Gastrocnemius medialis (tissue), 4 donors: ENCODE measurements at regions not wholly inside any gene's neighbourhood (a gene's known extent, or its start where the extent isn't known, plus 50 kb on each side); places are given as distances from the start of the nearest gene placed in this dataset.

Experiments
- ATAC-seq, 2 donors: fragments of 150-250 bp; one replicate each; pipeline ENCODE4 v1.9.1; 2016
- DNase-seq, 2 donors: peaks; one replicate each; pipeline ENCODE4 v3.0.0-alpha.2; 2019
- H3K27ac ChIP-seq, 4 donors: fragments of 200-600 bp; sonication (generic); 1 replicate in 1 of 4; 2 replicates in 3 of 4; pipeline ENCODE4 v1.5.1; 2016 to 2018; ENCODE audit warnings: mild to moderate bottlenecking in 2 of 4, moderate library complexity in 1 of 4
- H3K27me3 ChIP-seq, 3 donors: fragments of 200-600 bp; sonication (generic) in 2 of 3; 1 replicate in 1 of 3; 2 replicates in 2 of 3; pipeline versions ENCODE4 v1.5.1 to v1.6.0; 2016 to 2019; ENCODE audit warnings: mild to moderate bottlenecking in 1 of 3, moderate library complexity in 1 of 3
- H3K36me3 ChIP-seq, 2 donors: fragments of 200-600 bp; sonication (generic) in 1 of 2; one replicate each; pipeline ENCODE4 v1.5.1; 2017 to 2018
- H3K4me1 ChIP-seq, 2 donors: fragments of 200-600 bp; sonication (generic) in 1 of 2; one replicate each; pipeline ENCODE4 v1.5.1; 2016 to 2017; ENCODE audit warnings: mild to moderate bottlenecking in 2 of 2
- H3K4me3 ChIP-seq, 4 donors: fragments of 200-600 bp; sonication (generic) in 3 of 4; 1 replicate in 1 of 4; 2 replicates in 3 of 4; pipeline ENCODE4 v1.5.1; 2016 to 2019; ENCODE audit warnings: mild to moderate bottlenecking in 2 of 4
- H3K9me3 ChIP-seq, 3 donors: fragments of 200-600 bp; sonication (generic) in 2 of 3; 1 replicate in 1 of 3; 2 replicates in 2 of 3; pipeline ENCODE4 v1.5.1; 2016 to 2019
- POLR2A ChIP-seq, 2 donors: fragments of 450-650 bp; IDR thresholded peaks; one replicate each; pipeline ENCODE4 v1.6.1; 2017; ENCODE audit warnings: antibody characterized with exemption in 2 of 2, mild to moderate bottlenecking in 2 of 2, moderate library complexity in 2 of 2
- in situ Hi-C, 4 donors: fragments of 200-750 bp; cut with MboI; loops; one replicate each; pipeline versions ENCODE4 v1.15.0 to v1.8.0; 2017; ENCODE audit warnings: low sequenced_read_pairs in 4 of 4
- intact Hi-C: fragments of 100-400 bp; cut with DNase I; formaldehyde crosslinking; loops from one replicate; pipeline ENCODE4 v1.15.1; 2023; ENCODE audit warnings: low total_unique reads
- TF ChIP-seq, protein P1 (sequence below), 5 experiments: fragments of 450-650 bp in 3 of 5; fragments of 200-600 bp in 2 of 5; sonication (generic) in 2 of 5; IDR thresholded peaks in 4 of 5; conservative IDR thresholded peaks in 1 of 5; 1 replicate in 4 of 5; 2 replicates in 1 of 5; pipeline ENCODE4 v1.5.1; 2016 to 2019; ENCODE audit warnings: antibody characterized with exemption in 5 of 5, mild to moderate bottlenecking in 3 of 5, moderate library complexity in 3 of 5

DNA sequence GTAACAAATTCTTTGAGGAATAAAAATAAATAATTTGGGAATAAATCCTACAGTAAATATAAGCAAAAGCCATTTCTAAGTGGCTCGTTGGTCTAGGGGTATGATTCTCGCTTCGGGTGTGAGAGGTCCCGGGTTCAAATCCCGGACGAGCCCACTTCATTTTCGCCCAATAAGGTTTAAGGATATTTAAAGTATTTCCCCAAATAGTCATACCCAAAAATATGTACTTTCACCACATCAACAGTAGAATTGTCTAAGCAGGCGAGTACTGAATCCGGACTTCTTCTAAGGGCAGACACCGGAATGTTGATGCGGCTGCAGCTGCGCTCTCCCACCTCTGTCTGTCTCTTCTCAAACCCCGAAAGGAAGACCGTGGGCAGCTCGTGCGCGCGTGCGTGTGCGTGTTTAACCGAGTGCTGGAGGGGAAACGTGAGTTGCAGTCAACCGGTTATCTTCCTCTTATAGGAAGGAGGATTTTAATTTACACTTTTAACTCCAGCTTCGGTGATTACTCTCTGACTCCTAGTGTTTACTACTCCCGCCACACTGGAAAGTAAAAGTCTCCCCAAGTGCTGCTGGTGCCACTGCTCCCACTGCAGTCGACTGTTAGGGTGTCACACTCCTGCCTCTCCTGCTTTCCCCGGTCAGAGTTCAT, 155.7 kb upstream of the PRSS16 start:
- no peak for ATAC-seq
- in situ Hi-C loops (loop anchor here in 2 of 4 donors (25.0 kb wide), 1 partner anchor 754 kb away; no protein-coding TSS in a partner anchor), intact Hi-C loops (no loop called here)
- peak overlapping the region in 1 of 4 donors; percentile 0 for H3K4me3 ChIP-seq
- H3K36me3 ChIP-seq = no peaks in the 10 kb centered on the region
- no peak for TF ChIP-seq POLR2A (IDR thresholded peaks at IDR 0.05)
- TF ChIP-seq, protein P1, sequence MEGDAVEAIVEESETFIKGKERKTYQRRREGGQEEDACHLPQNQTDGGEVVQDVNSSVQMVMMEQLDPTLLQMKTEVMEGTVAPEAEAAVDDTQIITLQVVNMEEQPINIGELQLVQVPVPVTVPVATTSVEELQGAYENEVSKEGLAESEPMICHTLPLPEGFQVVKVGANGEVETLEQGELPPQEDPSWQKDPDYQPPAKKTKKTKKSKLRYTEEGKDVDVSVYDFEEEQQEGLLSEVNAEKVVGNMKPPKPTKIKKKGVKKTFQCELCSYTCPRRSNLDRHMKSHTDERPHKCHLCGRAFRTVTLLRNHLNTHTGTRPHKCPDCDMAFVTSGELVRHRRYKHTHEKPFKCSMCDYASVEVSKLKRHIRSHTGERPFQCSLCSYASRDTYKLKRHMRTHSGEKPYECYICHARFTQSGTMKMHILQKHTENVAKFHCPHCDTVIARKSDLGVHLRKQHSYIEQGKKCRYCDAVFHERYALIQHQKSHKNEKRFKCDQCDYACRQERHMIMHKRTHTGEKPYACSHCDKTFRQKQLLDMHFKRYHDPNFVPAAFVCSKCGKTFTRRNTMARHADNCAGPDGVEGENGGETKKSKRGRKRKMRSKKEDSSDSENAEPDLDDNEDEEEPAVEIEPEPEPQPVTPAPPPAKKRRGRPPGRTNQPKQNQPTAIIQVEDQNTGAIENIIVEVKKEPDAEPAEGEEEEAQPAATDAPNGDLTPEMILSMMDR (IDR thresholded peaks at IDR 0.05 in 4 of 5, conservative IDR thresholded peaks at IDR 0.05 in 1 of 5) = no peak
- DNase-seq = no peak
- H3K27ac ChIP-seq = no peak overlapping the region
- peaks cover 34 to 66% (median 52%) of the 10 kb centered on the region in 3 donors for H3K27me3 ChIP-seq
- no peaks in the 10 kb centered on the region for H3K4me1 ChIP-seq
- no peaks in the 10 kb centered on the region for H3K9me3 ChIP-seq

DNA sequence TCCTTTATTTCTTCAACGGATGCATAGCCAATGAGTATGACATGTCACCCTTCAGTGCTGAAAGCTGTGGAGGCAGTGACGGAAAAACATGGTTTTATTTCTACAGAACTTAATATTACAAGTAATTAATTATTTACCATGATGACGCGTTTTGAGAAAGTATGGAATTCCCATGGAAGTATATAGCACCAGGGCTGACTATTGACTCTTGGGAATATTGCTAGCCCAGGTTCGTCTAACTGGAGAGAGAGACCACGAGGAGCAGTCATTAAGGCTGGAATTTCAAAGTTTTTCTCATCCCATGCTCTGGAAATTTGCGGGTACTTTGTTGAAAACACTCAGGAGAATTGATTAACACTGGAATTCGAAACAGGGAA, 155.2 kb upstream of the PRSS16 start:
- intact Hi-C loops = no loop called here
- Histone ChIP-seq H3K9me3 (no peaks in the 10 kb centered on the region), H3K4me1 (no peaks in the 10 kb centered on the region), H3K4me3 (peak overlapping the region in 1 of 4 donors; percentile 0), H3K36me3 (no peaks in the 10 kb centered on the region), H3K27ac (no peak overlapping the region), H3K27me3 (peaks cover 37 to 71% (median 57%) of the 10 kb centered on the region in 3 donors)
- ATAC-seq (no peak), DNase-seq (no peak)
- TF ChIP-seq POLR2A (IDR thresholded peaks at IDR 0.05) = no peak
- in situ Hi-C loops = loop anchor here in 2 of 4 donors (25.0 kb wide), 1 partner anchor 755 kb away; no protein-coding TSS in a partner anchor

DNA sequence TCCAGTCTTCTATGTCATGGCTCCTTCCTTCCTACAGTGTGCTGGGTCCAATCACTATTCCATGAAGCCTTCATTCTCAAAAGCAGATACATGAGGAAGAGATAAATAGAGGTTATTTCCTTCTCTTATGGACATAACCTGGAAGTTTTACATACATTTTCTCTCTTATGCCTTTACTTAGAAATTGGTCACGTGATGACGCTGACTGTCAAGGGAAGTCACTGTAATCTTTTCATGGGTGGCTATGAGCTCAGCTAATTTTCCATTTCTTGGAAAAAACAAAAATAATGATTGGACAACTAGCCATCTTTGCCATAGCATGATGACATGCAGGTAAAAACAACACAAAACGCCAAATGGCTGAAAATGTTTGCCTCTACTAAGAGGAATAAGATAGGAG, 151.6 kb upstream of the PRSS16 start:
- intact Hi-C loops = no loop called here
- no peak for ATAC-seq

DNA sequence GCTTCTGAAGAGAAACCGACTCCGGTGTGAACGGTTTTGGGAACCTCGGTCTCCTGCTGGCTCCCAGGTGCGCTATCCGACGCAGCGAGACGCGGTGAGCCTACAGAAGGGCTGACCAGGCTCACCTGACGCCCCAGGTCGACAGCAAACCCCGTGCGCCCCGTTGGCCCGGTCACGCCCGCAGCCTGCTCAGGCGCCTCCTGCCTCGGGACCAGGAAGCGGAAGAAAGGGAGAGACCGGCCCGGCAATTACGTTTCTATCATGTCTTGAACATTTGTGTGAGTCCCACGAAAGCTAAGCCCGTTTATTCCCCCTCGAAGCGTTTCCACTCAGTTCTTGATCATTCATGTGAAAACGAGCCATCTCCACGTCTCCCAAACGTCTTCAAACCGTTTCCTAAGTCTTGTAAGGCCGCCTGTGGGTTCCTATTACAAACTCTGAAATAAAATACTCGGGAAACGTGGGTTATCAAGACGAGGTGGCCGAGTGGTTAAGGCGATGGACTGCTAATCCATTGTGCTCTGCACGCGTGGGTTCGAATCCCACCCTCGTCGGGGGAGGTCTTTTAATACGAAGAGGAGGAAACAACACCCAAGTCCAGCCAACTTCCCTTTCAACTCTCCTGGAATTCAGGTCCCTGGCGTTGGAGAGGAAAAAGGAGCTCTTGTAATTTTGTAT, 150.5 kb upstream of the PRSS16 start:
- intact Hi-C loops = no loop called here
- no peaks in the 10 kb centered on the region for H3K36me3 ChIP-seq
- TF ChIP-seq, protein P1 (IDR thresholded peaks at IDR 0.05 in 4 of 5, conservative IDR thresholded peaks at IDR 0.05 in 1 of 5) = no peak
- no peak for TF ChIP-seq POLR2A (IDR thresholded peaks at IDR 0.05)
- DNase-seq (no peak), ATAC-seq (no peak)
- H3K27ac ChIP-seq = no peak overlapping the region
- in situ Hi-C loops = loop anchor here in 2 of 4 donors (25.0 kb wide), 1 partner anchor 760 kb away; no protein-coding TSS in a partner anchor
- H3K4me1 ChIP-seq = no peaks in the 10 kb centered on the region
- peaks cover 29 to 51% (median 51%) of the 10 kb centered on the region in 3 donors for H3K27me3 ChIP-seq
- H3K4me3 ChIP-seq = peak overlapping the region in 3 of 4 donors; percentile 27 to 41 (median 33)
- H3K9me3 ChIP-seq = no peaks in the 10 kb centered on the region

More for the DNA sequence above, 151.6 kb upstream of the PRSS16 start:
- H3K27ac ChIP-seq = no peak overlapping the region
- H3K4me1 ChIP-seq = no peaks in the 10 kb centered on the region
- H3K9me3 ChIP-seq = no peaks in the 10 kb centered on the region
- peaks cover 35 to 61% (median 57%) of the 10 kb centered on the region in 3 donors for H3K27me3 ChIP-seq
- no peak overlapping the region for H3K4me3 ChIP-seq
- in situ Hi-C loops = loop anchor here in 2 of 4 donors (25.0 kb wide), 1 partner anchor 759 kb away; no protein-coding TSS in a partner anchor
- H3K36me3 ChIP-seq = no peaks in the 10 kb centered on the region
- DNase-seq = no peak
- TF ChIP-seq, protein P1 (IDR thresholded peaks at IDR 0.05 in 4 of 5, conservative IDR thresholded peaks at IDR 0.05 in 1 of 5) = no peak
- TF ChIP-seq POLR2A (IDR thresholded peaks at IDR 0.05) = no peak

DNA sequence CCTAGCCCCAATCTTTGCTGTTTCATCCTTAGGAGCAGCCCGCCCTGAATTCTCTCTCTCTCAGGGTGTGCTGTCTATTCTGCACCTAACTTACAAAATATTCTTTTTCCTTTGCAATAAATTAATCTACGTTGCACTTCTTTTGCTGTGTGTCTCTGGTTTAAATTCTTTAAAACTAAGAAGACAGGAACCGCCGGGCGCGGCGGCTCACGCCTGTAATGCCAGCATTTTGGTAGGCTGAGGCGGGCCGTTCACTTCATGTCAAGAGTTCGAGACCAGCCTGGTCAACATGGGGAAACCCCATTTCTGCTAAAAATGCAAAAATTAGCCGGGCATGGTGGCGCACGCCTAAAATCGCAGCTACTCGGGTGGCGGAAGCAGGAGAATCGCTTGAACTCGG, 148.5 kb upstream of the PRSS16 start:
- Histone ChIP-seq H3K9me3 (no peaks in the 10 kb centered on the region), H3K36me3 (no peaks in the 10 kb centered on the region), H3K4me3 (no peak overlapping the region), H3K4me1 (no peaks in the 10 kb centered on the region), H3K27ac (no peak overlapping the region), H3K27me3 (peaks cover 22 to 33% (median 31%) of the 10 kb centered on the region in 3 donors)
- ATAC-seq (no peak), DNase-seq (no peak)
- in situ Hi-C loops (loop anchor here in 2 of 4 donors (25.0 kb wide), 1 partner anchor 762 kb away; no protein-coding TSS in a partner anchor), intact Hi-C loops (no loop called here)
- no peak for TF ChIP-seq POLR2A (IDR thresholded peaks at IDR 0.05)
- TF ChIP-seq, protein P1 (IDR thresholded peaks at IDR 0.05 in 4 of 5, conservative IDR thresholded peaks at IDR 0.05 in 1 of 5) = no peak
